Stimulated activated CD8-positive, alpha-beta memory T cell treated with anti-CD3 and anti-CD28 coated beads, Interleukin-7, amount 100 ng/mL, for 1 hour (primary cell): ENCODE measurements at regions not wholly inside any gene's neighbourhood (a gene's known extent, or its start where the extent isn't known, plus 50 kb on each side); places are given as distances from the start of the nearest gene placed in this dataset.

Experiments used
- DNase-seq, 2 donors: peaks; one replicate each; pipeline ENCODE4 v3.0.0-alpha.2; 2020; ENCODE audit warnings: low read depth in 2 of 2

GRCh38 chr4:123573866-123574508 is 177.4 kb downstream of the SPRY1 start:
- DNase-seq: no peak

GRCh38 chr4:123575291-123575690 is 178.7 kb downstream of the SPRY1 start:
- no peak for DNase-seq

- no peak for DNase-seq
These were observed 180.8 kb downstream of the SPRY1 start for GRCh38 chr4:123577225-123577906.

DNA sequence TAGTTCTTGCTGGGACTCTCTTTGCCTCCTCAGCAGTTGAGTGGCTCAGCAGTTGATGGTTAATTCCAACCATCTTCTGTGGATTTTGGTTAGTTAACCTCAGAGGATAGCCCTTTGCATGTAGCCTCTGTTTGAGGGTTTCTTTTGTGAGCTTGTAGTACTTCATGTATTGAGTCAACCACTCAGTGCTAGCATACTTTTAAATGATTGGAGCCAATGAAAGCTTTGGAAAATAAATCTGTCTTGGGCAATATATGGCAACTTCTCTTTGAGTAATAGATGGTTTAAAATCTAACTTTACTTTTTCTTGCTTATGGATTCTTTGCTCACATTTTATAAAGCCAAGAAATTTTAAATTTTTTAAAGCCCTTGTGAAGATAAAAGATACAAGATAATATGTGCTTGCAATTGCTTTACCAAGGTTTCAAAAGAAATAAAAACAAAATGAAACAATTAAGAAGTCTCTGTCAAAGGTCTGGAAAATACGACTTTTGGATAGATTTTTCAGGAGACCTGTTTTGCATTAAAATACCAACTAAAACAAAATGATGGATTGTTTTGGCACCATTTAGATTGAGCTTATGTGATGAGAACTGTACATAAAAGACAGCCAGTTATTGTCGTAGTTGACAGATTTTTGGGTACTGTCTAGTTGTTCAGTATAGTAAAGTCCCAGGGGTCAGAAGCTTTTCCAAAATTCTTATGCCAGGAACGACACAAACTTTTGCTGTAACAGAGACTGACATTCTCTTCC is 181.9 kb downstream of the SPRY1 start:
- DNase-seq: no peak

GRCh38 chr4:123579961-123580360 is 183.4 kb downstream of the SPRY1 start:
- no peak for DNase-seq

DNA sequence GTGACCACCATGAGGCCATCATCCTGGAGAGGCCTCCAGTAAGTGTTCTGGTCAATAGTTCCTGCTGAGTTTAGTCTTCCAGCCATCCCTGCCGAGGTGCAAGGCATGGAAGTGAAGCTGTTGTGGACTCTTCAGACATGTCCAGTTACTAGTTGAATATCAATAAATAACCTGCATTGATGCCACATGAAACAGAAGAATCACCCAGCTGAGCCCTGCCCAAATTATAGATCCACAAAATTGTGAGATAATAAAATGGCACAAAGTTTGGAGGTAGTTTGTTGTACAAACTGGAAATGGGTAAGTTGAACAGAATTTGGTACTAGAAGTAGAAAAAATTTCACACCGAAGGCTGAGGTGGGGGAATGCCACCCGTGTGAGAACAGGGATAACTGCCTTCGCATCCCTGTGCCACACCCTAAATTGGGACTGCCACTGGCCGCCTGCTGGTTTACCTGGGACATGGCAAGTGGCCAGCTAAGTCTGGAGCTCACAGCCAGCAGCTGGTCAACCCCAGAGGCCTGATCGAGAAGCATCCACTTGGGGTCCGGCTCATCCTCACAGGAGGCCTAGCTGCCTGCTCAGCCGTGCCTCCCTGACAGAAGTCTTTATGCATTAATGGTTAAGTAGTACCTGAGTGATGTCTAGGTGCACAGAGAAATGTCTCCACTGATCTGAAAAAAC is 184.5 kb downstream of the SPRY1 start:
- DNase-seq: no peak

DNA sequence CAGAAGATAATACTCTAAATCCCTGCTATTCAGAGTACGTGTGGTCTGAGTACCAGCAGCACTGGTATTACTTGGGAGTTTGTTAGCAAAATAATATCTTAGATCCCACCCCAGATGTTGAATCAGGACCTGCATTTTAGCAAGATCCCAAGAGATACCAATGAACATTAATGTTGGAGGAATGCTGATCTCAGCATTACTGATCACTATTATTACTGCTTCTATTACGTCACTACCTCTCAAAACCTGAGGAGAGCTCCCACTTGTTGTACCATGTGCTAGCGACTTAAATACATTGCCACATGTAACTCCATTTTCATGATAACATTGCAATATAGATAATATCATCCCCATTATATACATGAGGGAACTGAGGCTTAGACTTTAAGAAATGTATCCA is 185.2 kb downstream of the SPRY1 start:
- no peak for DNase-seq

- no peak for DNase-seq
These were observed 186.4 kb downstream of the SPRY1 start for GRCh38 chr4:123583043-123583442.

DNA sequence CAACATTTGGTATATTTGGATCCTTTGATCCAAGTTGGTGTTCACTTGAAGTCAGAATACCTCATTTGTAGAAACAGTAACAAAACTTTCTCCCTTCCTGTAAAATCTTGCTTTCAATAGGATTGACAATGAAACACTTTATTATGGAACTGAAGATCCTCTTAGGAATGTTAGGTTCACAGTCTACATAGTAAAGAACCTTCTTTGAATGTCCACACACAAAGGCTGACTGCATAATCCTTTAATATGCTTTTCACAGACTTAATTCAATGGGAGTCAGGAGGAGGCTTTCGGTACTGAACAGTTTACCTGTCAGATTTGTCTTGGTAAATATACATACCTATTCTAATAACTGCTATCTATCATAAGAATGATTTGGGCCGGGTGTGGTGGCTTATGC is 188.5 kb downstream of the SPRY1 start:
- no peak for DNase-seq

DNA sequence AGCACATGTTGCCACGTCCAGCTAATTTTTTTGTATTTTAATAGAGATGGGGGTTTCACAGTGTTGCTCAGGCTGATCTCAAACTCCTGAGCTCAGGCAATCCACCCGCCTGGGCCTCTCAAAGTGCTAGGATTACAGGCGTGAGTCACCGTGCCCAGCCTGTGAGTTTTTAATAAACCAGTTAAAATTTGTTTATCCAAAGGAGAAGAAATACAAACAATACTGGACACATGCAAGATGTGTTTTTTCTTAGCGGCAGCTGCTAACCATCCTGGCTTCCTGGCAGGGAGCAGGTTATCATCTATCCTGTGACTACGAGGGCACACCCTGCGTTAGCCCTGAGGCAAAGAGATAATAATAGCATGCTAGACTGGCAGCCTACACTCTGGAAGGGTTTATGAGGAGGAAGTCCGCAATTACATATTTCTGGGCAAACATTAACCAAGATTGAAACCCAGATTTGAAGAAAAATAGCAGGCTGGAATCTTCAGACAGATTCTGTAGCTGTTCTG is 191.4 kb downstream of the SPRY1 start:
- DNase-seq: no peak

DNA sequence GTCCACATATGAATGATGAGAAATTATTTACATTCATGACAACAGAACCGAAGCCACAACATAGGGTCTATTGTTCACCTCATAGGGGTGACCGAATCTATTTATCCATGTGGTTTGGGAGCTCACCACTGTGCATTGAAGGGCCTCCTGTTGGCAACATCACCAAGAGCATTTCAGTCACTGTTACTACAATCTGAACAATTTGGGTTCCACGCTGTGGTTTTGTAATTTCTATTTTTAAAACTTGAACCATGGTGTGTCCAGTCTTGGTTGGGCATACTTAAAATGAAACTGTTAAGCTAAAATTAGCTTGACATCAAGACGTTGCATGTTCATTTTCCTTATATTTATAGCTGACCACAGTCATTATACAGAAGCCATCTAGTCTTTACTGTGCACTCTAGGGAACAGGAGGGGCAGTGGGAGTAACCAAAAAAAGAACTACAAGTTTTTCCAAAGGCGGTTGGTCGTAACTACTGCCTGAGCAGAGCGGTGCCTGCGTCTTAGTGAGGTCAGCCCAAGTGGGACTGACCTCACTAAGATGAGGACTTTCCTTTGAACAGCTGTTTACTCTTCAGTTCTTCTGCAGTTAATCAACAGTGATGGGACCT is 192.1 kb downstream of the SPRY1 start:
- no peak for DNase-seq

DNA sequence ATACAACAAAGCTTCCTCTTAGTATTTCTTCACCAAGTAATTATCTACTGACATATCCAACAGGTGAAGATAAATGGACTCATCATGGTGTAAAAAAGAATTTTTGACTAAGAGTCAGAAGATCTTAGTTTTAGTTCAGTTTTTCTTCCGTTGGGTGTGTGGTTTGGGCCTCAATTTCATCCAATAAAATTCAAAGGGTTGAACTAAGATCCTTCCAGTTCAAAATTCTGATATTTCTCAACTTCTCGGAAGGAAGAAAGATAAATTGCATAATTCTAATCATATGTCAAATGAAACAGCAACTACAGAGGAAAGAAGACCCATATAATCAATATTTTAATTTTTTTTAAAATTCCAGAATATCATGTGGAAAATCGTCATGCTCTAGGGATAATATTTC is 192.7 kb downstream of the SPRY1 start:
- no peak for DNase-seq

DNA sequence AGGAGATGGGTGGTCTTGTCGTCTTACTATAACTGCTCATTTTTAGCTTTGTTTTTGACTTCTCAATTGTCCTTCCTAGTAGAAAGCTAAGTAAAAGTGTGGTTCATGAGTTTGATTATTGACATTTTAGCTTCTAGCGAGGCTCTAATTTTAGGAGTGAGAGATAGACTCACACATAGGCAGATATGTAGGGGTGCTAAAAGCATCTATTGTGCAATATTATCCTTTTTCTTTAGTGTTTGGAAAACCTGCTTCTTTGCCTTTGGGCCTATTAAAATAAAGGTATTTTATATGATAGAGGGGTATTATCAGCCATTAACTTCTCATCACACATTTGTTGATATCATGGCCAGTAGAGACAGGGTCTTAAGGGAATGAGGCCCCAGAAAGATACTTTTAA is 195.3 kb downstream of the SPRY1 start:
- no peak for DNase-seq

- no peak for DNase-seq
These were observed 197.1 kb downstream of the SPRY1 start for GRCh38 chr4:123593655-123594054.

DNA sequence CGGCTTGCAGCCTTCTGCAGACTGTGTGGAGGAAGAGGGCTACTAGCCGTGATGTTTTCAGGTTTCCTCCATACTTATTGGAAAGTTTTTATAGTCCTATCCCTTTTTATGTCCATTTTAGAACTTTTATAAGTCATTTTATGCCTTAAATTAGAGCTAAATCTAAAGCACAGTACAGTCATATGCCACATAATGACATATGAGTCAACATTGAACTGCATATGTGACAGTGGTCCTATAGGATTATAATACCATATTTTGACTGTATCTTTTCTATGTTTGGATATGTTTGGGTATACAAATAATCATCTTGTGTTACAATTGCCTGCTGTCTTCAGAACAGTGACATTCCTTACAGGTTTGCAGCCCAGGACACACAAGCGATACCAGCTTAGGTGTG is 200.2 kb downstream of the SPRY1 start:
- no peak for DNase-seq

GRCh38 chr4:123597586-123597985 is 201.0 kb downstream of the SPRY1 start:
- DNase-seq: no peak

- no peak for DNase-seq
These were observed 201.7 kb downstream of the SPRY1 start for GRCh38 chr4:123598331-123598730.

DNA sequence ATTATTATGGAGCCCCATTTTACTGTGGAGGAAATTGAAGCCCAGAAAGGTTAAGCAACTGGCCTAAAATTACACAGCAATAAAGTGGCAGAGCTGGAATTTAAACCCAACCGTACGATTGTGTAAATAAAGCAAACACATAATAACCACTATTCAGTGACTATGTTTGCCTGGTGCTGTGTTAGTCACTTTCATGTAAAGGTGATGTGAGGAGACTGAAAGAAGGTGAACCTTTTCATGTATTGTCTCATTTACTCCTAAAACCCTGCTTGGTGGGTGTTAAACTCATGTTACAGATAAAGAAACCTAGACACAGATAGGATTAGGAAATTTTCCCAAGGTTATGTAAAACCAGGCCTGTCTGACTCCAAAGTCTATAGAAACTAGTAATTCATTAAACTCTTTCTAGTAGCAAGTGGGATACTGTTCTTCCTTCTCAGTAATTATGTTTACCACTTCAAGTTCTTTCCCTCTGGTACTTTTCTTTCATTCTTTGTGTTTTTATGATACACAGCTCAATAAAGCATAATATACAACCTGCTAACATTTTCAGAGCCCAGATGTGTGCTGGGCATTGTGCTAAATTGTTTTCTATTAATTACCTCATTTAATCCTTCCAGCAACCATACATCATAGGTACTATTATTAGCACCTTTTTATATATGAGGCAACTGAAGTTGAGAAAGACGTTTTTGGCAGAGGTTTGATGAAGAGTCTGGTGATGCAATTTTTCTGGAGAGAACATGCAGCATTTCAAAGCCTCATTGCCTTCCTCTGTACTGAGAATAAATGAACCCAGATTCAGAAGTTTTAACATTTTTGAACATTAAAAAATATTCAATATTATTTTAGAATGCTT is 202.7 kb downstream of the SPRY1 start:
- no peak for DNase-seq

DNA sequence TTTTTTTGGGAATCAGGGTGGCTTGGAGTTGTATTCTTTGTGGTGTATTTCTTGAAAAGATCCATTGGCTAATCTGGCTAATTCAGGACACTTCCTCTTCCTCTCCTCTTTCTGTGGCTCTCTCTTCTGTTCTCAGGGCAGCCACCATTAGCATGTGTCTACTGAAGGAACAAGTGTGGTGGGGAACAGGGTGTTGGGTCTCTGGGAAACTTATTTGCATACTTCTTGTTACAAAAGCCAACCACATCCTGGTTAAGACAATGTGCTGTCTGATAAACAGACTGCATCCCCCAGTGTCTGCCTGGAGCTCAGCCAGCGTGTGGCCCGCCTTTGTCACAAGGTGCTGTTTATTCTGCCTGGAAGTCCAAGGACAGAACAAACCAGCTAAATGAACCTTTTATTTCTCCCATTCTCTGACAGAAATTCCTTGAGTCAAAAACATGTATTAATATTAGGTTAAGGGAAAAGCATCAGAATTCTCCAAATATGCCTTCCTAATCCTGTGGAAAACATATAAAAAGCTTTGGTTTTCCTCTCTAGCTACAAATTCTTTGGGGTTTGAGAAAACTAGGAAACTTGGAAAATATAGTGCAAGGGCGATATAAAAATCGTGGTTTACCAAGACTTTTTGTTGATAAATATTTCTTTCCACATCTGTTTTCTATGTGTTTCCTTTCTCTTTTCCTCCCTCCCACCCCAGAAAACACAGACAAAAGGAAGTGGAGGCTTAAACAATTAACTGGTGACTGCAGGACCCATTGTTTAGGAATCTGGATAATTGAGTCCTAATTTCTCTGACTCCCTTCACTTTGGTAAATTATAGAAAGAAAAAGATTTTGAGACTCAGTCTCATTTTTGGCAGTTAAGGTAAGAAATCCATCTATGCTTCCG is 203.6 kb downstream of the SPRY1 start:
- DNase-seq: peak; percentile 18 to 30
